Activated B cell treated with CpG ODN at 0.5 μM for 24 hours (primary cell): ENCODE measurements at regions not wholly inside any gene's neighbourhood (a gene's known extent, or its start where the extent isn't known, plus 50 kb on each side); places are given as distances from the start of the nearest gene placed in this dataset.

Source experiments
- ATAC-seq: fragments of 200-7000 bp; cut with Tn5 transposase; one replicate; pipeline ENCODE4 v1.10.0; 2021; ENCODE audit warnings: low read depth, mild to moderate bottlenecking, moderate library complexity
- CTCF ChIA-PET: fragments of 350-600 bp; sonication (Branson Sonifier 250); formaldehyde crosslinking; loops from one replicate; lab custom pipeline; 2021; ENCODE audit warnings: antibody characterized with exemption; lab: Charles Lee
- POLR2A ChIA-PET: fragments of 350-600 bp; sonication (Branson Sonifier 250); formaldehyde crosslinking; loops from one replicate; lab custom pipeline; 2021; ENCODE audit warnings: antibody characterized with exemption; lab: Charles Lee
- DNase-seq: peaks from one replicate; pipeline ENCODE4 v3.0.0; 2022
- H3K27ac Mint-ChIP-seq: one replicate; pipeline ENCODE4 v1.8.0; 2020; ENCODE audit warnings: mixed read lengths
- H3K27me3 Mint-ChIP-seq: one replicate; pipeline ENCODE4 v1.8.0; 2021; ENCODE audit warnings: mixed read lengths
- H3K36me3 Mint-ChIP-seq: one replicate; pipeline ENCODE4 v1.8.0; 2021; ENCODE audit warnings: low read depth, mixed read lengths
- H3K4me1 Mint-ChIP-seq: one replicate; pipeline ENCODE4 v1.8.0; 2021; ENCODE audit warnings: mixed read lengths
- H3K4me3 Mint-ChIP-seq: one replicate; pipeline ENCODE4 v1.8.0; 2020; ENCODE audit warnings: mild to moderate bottlenecking, mixed read lengths
- H3K9me3 Mint-ChIP-seq: one replicate; pipeline ENCODE4 v1.8.0; 2020; ENCODE audit warnings: mixed read lengths
- CTCF ChIP-seq: fragments of 200-600 bp; IDR thresholded peaks from one replicate; pipeline ENCODE4 v1.8.0; 2022; ENCODE audit warnings: antibody characterized with exemption, mild to moderate bottlenecking
- intact Hi-C: fragments of 100-400 bp; cut with micrococcal nuclease; formaldehyde crosslinking; loops from one replicate; pipeline ENCODE4 v1.15.1; 2024

DNA sequence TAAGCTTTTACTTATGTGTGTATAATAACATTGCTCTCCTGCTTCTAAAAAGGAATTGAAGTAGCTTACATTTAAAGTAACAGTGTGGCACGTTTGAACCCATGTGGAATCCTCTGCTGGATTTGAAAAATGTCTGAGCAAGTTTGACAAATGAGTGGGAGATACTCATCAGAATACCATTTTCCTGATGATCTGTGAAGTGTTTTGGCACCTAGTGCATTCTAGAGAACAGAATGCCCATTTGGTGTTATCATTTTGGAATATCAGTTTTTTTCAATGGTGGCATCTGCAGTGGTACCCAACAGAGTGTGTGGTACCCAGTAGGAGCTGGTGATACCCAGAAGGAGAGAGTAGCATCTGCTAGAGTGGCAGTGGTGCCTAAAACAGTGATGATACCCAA, 471.1 kb downstream of the PLK2 start:
- no peak overlapping the region for H3K27ac Mint-ChIP-seq
- ChIA-PET CTCF (no interaction called here), POLR2A (no interaction called here)
- DNase-seq, result no peak
- intact Hi-C loops, result no loop called here
- H3K4me3 Mint-ChIP-seq, result no peak overlapping the region
- no peak for ATAC-seq
- H3K36me3 Mint-ChIP-seq, result no peaks in the 10 kb centered on the region
- no peaks in the 10 kb centered on the region for H3K4me1 Mint-ChIP-seq
- no peaks in the 10 kb centered on the region for H3K27me3 Mint-ChIP-seq
- no peaks in the 10 kb centered on the region for H3K9me3 Mint-ChIP-seq
- no peak for TF ChIP-seq CTCF

- Mint-ChIP-seq H3K9me3 (no peaks in the 10 kb centered on the region), H3K4me3 (no peak overlapping the region), H3K36me3 (no peaks in the 10 kb centered on the region), H3K27me3 (no peaks in the 10 kb centered on the region), H3K27ac (no peak overlapping the region), H3K4me1 (no peaks in the 10 kb centered on the region)
- no peak for ATAC-seq
- POLR2A ChIA-PET, result no interaction called here
- CTCF ChIA-PET, result interaction anchor here (0.6 kb wide), 1 partner anchor 36 kb away, joined by 3 read pairs; no protein-coding TSS in a partner anchor
- intact Hi-C loops, result no loop called here
- DNase-seq, result no peak
- TF ChIP-seq CTCF, result no peak
Measured at GRCh38 chr5:57987552-57987951, 472.3 kb downstream of the PLK2 start.

DNA sequence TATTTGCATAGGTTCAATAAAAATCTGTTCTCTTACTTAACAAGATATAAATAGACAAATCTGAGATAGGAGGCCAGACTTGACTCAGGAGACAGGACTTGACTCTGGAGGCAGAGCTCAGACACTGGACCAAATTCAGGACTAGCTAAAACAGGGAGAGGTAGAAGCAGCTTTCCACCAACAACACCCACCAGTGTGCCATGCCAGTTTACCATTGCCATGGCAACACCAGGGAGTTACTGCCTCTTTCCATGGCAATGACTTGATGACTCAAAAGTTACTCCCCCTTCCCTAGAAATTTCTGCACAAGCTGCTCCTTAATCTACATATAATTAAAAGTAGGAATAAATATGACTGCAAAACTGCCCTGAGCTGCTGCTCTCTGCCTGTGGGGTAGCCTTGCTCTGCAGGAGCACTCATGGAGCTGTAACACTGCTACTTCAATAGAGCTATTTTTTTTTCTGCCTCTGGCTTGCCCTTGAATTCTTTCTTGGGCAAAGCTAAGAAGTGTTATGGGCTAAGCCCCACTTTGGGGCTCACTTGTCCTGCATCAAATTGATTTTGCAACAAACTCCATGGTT, 473.0 kb downstream of the PLK2 start:
- H3K27me3 Mint-ChIP-seq, result no peaks in the 10 kb centered on the region
- DNase-seq, result no peak
- no peaks in the 10 kb centered on the region for H3K4me1 Mint-ChIP-seq
- POLR2A ChIA-PET, result no interaction called here
- no peak overlapping the region for H3K4me3 Mint-ChIP-seq
- intact Hi-C loops, result no loop called here
- H3K36me3 Mint-ChIP-seq, result no peaks in the 10 kb centered on the region
- CTCF ChIA-PET, result no interaction called here
- H3K27ac Mint-ChIP-seq, result no peak overlapping the region
- no peak for ATAC-seq
- no peak for TF ChIP-seq CTCF
- no peaks in the 10 kb centered on the region for H3K9me3 Mint-ChIP-seq

DNA sequence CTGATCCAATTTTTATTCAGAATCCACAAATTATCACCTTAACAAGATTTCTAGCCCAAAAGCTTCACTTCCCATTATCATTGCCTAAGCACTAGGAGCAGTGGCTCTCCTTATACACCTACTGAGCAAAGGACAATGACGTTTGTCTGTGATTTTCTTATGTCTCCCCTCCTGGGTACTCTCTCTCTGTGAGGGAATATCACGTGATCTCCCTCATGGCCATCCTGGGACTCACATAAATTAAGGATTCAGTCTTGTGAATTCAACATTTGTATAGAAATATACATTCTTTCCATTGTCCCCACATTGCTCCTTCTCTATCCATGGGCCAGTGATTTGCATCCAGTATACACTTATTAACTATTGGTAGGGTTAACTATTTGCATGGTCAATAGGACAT, 476.5 kb downstream of the PLK2 start:
- Mint-ChIP-seq H3K4me3 (no peak overlapping the region), H3K27ac (no peak overlapping the region), H3K4me1 (no peaks in the 10 kb centered on the region)

DNA sequence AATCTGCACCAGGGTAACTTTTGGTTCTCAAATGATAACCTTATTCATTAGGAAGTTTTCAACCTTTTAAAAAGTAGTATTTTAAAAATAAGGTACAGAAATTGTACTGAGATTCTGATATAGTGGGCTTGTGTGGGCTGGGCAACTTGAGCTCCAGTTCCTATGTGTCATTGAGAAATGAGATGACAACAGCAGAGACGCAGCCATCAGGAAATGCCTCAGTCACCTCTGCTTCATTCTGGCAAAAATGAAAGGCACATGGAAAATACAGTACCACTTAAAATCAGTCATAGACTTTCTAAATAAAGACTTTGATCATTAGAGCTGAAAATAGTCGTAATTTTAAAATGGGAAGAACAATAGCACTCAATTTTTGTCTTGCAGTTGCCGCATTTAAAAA, 480.2 kb downstream of the PLK2 start:
- intact Hi-C loops, result no loop called here

More for the DNA sequence above, 476.5 kb downstream of the PLK2 start:
- CTCF ChIA-PET, result no interaction called here
- no peak for ATAC-seq
- H3K9me3 Mint-ChIP-seq, result no peaks in the 10 kb centered on the region
- POLR2A ChIA-PET, result no interaction called here
- no peaks in the 10 kb centered on the region for H3K36me3 Mint-ChIP-seq
- H3K27me3 Mint-ChIP-seq, result no peaks in the 10 kb centered on the region
- DNase-seq, result no peak
- TF ChIP-seq CTCF, result no peak
- intact Hi-C loops, result no loop called here

More for the DNA sequence above, 480.2 kb downstream of the PLK2 start:
- Mint-ChIP-seq H3K9me3 (no peaks in the 10 kb centered on the region), H3K4me1 (no peaks in the 10 kb centered on the region), H3K27ac (no peak overlapping the region), H3K4me3 (no peak overlapping the region), H3K36me3 (no peaks in the 10 kb centered on the region), H3K27me3 (peaks cover 2% of the 10 kb centered on the region)
- no peak for TF ChIP-seq CTCF
- ChIA-PET CTCF (no interaction called here), POLR2A (no interaction called here)
- no peak for ATAC-seq
- no peak for DNase-seq
